Fibroblast of villous mesenchyme (primary cell): ENCODE measurements at regions not wholly inside any gene's neighbourhood (a gene's known extent, or its start where the extent isn't known, plus 50 kb on each side); places are given as distances from the start of the nearest gene placed in this dataset.

Experiments used
- DNase-seq: peaks from one replicate; pipeline ENCODE4 v3.0.0-alpha.2; 2010; ENCODE audit warnings: low read depth
- H3K4me3 ChIP-seq: 2 replicates; pipeline ENCODE4 v1.5.1; 2011; ENCODE audit warnings: low read depth, mild to moderate bottlenecking, low read length
- CTCF ChIP-seq: IDR thresholded peaks from 2 replicates; pipeline ENCODE4 v1.5.1; 2012; ENCODE audit warnings: low read depth, mild to moderate bottlenecking, low read length; ENCODE audit not compliant: insufficient read depth

GRCh38 chr11:8806974-8807373, 104.0 kb upstream of the AKIP1 start:
- no peak overlapping the region for H3K4me3 ChIP-seq

GRCh38 chr11:8807544-8808225, 103.3 kb upstream of the AKIP1 start:
- no peak for TF ChIP-seq CTCF

More at GRCh38 chr11:8806974-8807373, 104.0 kb upstream of the AKIP1 start:
- TF ChIP-seq CTCF = no peak
- DNase-seq = no peak

GRCh38 chr11:8808226-8808585, 102.8 kb upstream of the AKIP1 start:
- no peak for TF ChIP-seq CTCF
- DNase-seq = peak; percentile 56
- H3K4me3 ChIP-seq = peak overlapping the region; percentile 64

More at GRCh38 chr11:8807544-8808225, 103.3 kb upstream of the AKIP1 start:
- DNase-seq = peak; percentile 90
- peak overlapping the region; percentile 64 for H3K4me3 ChIP-seq

GRCh38 chr11:8809241-8809938, 101.6 kb upstream of the AKIP1 start:
- TF ChIP-seq CTCF = no peak
- H3K4me3 ChIP-seq = peak overlapping the region; percentile 64
- DNase-seq = peak; percentile 41

- DNase-seq = peak; percentile 43
- H3K4me3 ChIP-seq = peak overlapping the region; percentile 64
- no peak for TF ChIP-seq CTCF
These were observed 101.0 kb upstream of the AKIP1 start for GRCh38 chr11:8809939-8810539.

- DNase-seq = peak; percentile 80
- H3K4me3 ChIP-seq = peak overlapping the region; percentile 64
- no peak for TF ChIP-seq CTCF
These were observed 100.3 kb upstream of the AKIP1 start for GRCh38 chr11:8810540-8811301.
